Loucy (cell line): ENCODE measurements at regions not wholly inside any gene's neighbourhood (a gene's known extent, or its start where the extent isn't known, plus 50 kb on each side); places are given as distances from the start of the nearest gene placed in this dataset.

ENCODE experiments used
- CTCF ChIP-seq: fragments of 200-600 bp; sonication (generic); conservative IDR thresholded peaks from 2 replicates; pipeline ENCODE4 v1.5.1; 2014; ENCODE audit warnings: mild to moderate bottlenecking, antibody characterized with exemption, low read length
- EZH2phosphoT487 ChIP-seq: fragments of 200-600 bp; IDR thresholded peaks from 2 replicates; pipeline ENCODE4 v1.6.1; 2018; ENCODE audit warnings: antibody characterized with exemption, mild to moderate bottlenecking, moderate library complexity, borderline replicate concordance

GRCh38 chrX:46059316-46059715, 485.9 kb downstream of the ZNF674 start:
- no peak for TF ChIP-seq CTCF
- no peak for TF ChIP-seq EZH2phosphoT487
